ENCODE measurements at regions not wholly inside any gene's neighbourhood (a gene's known extent, or its start where the extent isn't known, plus 50 kb on each side); places are given as distances from the start of the nearest gene placed in this dataset.

- no peaks in the 10 kb centered on the region for H3K4me1 Mint-ChIP-seq (ENCODE audit: unreplicated experiment)
- H3K36me3 Mint-ChIP-seq = no peaks in the 10 kb centered on the region
- no peaks in the 10 kb centered on the region for H3K27me3 Mint-ChIP-seq
- TF ChIP-seq, protein P1, sequence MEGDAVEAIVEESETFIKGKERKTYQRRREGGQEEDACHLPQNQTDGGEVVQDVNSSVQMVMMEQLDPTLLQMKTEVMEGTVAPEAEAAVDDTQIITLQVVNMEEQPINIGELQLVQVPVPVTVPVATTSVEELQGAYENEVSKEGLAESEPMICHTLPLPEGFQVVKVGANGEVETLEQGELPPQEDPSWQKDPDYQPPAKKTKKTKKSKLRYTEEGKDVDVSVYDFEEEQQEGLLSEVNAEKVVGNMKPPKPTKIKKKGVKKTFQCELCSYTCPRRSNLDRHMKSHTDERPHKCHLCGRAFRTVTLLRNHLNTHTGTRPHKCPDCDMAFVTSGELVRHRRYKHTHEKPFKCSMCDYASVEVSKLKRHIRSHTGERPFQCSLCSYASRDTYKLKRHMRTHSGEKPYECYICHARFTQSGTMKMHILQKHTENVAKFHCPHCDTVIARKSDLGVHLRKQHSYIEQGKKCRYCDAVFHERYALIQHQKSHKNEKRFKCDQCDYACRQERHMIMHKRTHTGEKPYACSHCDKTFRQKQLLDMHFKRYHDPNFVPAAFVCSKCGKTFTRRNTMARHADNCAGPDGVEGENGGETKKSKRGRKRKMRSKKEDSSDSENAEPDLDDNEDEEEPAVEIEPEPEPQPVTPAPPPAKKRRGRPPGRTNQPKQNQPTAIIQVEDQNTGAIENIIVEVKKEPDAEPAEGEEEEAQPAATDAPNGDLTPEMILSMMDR (conservative IDR thresholded peaks at IDR 0.05) = no peak
- DNase-seq (ENCODE audit: extremely low spot score, unreplicated experiment) = no peak
- no peaks in the 10 kb centered on the region for H3K9me3 Mint-ChIP-seq
- H3K27ac Mint-ChIP-seq = no peak overlapping the region
- no peak overlapping the region for H3K4me3 Mint-ChIP-seq
These were observed 292.8 kb upstream of the ADGRB3 start for GRCh38 chr6:68342286-68342685.

GRCh38 chr6:68339488-68340131 is 295.5 kb upstream of the ADGRB3 start:
- H3K4me1 Mint-ChIP-seq (ENCODE audit: unreplicated experiment) = no peaks in the 10 kb centered on the region
- H3K27ac Mint-ChIP-seq = no peak overlapping the region
- H3K9me3 Mint-ChIP-seq = no peaks in the 10 kb centered on the region
- no peak overlapping the region for H3K4me3 Mint-ChIP-seq
- H3K27me3 Mint-ChIP-seq = no peaks in the 10 kb centered on the region
- TF ChIP-seq, protein P1 (conservative IDR thresholded peaks at IDR 0.05) = no peak
- H3K36me3 Mint-ChIP-seq = no peaks in the 10 kb centered on the region
- DNase-seq (ENCODE audit: extremely low spot score, unreplicated experiment) = no peak

GRCh38 chr6:68333442-68333841 is 301.6 kb upstream of the ADGRB3 start:
- TF ChIP-seq, protein P1 (conservative IDR thresholded peaks at IDR 0.05) = no peak
- no peaks in the 10 kb centered on the region for H3K36me3 Mint-ChIP-seq
- H3K27me3 Mint-ChIP-seq = no peaks in the 10 kb centered on the region

GRCh38 chr6:68328156-68328555 is 306.9 kb upstream of the ADGRB3 start:
- no peaks in the 10 kb centered on the region for H3K27me3 Mint-ChIP-seq
- H3K36me3 Mint-ChIP-seq = no peaks in the 10 kb centered on the region
- H3K9me3 Mint-ChIP-seq = no peaks in the 10 kb centered on the region
- H3K4me1 Mint-ChIP-seq (ENCODE audit: unreplicated experiment) = no peaks in the 10 kb centered on the region
- no peak for DNase-seq (ENCODE audit: extremely low spot score, unreplicated experiment)
- H3K4me3 Mint-ChIP-seq = no peak overlapping the region
- TF ChIP-seq, protein P1 (conservative IDR thresholded peaks at IDR 0.05) = no peak
- no peak overlapping the region for H3K27ac Mint-ChIP-seq

More at GRCh38 chr6:68333442-68333841, 301.6 kb upstream of the ADGRB3 start:
- DNase-seq (ENCODE audit: extremely low spot score, unreplicated experiment) = no peak
- Mint-ChIP-seq H3K4me1 (ENCODE audit: unreplicated experiment) (no peaks in the 10 kb centered on the region), H3K9me3 (no peaks in the 10 kb centered on the region), H3K27ac (no peak overlapping the region), H3K4me3 (no peak overlapping the region)

- Mint-ChIP-seq H3K4me1 (ENCODE audit: unreplicated experiment) (no peaks in the 10 kb centered on the region), H3K27ac (no peak overlapping the region), H3K9me3 (no peaks in the 10 kb centered on the region), H3K27me3 (no peaks in the 10 kb centered on the region), H3K4me3 (no peak overlapping the region), H3K36me3 (no peaks in the 10 kb centered on the region)
- TF ChIP-seq, protein P1 (conservative IDR thresholded peaks at IDR 0.05) = no peak
- DNase-seq (ENCODE audit: extremely low spot score, unreplicated experiment) = no peak
These were observed 308.3 kb upstream of the ADGRB3 start for GRCh38 chr6:68326762-68327161.
